ENCODE measurements at regions not wholly inside any gene's neighbourhood (a gene's known extent, or its start where the extent isn't known, plus 50 kb on each side); places are given as distances from the start of the nearest gene placed in this dataset.

GRCh38 chr13:100754459-100754858 lies 79.9 kb upstream of the TMTC4 start:
- no peak for FAIRE-seq

- FAIRE-seq = no peak
Observed at GRCh38 chr13:100753376-100753775, 78.8 kb upstream of the TMTC4 start.

- FAIRE-seq = no peak
Observed at GRCh38 chr13:100751826-100752225, 77.2 kb upstream of the TMTC4 start.

- FAIRE-seq = no peak
Observed at GRCh38 chr13:100746953-100747683, 72.5 kb upstream of the TMTC4 start.

GRCh38 chr13:100738176-100738855 lies 63.7 kb upstream of the TMTC4 start:
- no peak for FAIRE-seq

GRCh38 chr13:100735494-100735893 lies 60.9 kb upstream of the TMTC4 start:
- FAIRE-seq = no peak

GRCh38 chr13:100734194-100734720 lies 59.7 kb upstream of the TMTC4 start:
- FAIRE-seq = no peak

GRCh38 chr13:100733261-100733660 lies 58.7 kb upstream of the TMTC4 start:
- no peak for FAIRE-seq

- no peak for FAIRE-seq
Observed at GRCh38 chr13:100728201-100728600, 53.6 kb upstream of the TMTC4 start.

- no peak for FAIRE-seq
Observed at GRCh38 chr13:100725472-100725871, 50.9 kb upstream of the TMTC4 start.

GRCh38 chr13:100724568-100724967 lies 50.0 kb upstream of the TMTC4 start:
- no peak for FAIRE-seq

Data from TTC549 (cell line).